Keratinocyte (primary cell): ENCODE measurements at regions not wholly inside any gene's neighbourhood (a gene's known extent, or its start where the extent isn't known, plus 50 kb on each side); places are given as distances from the start of the nearest gene placed in this dataset.

Experiments used
- CTCF ChIP-seq, 3 experiments: IDR thresholded peaks in 1 of 3; conservative IDR thresholded peaks in 1 of 3; optimal IDR thresholded peaks in 1 of 3; 2 replicates in 2 of 3; 3 replicates in 1 of 3; pipeline versions ENCODE3 to v1.5.1; 2011; ENCODE audit warnings: low read length in 3 of 3, mild to moderate bottlenecking in 3 of 3, moderate library complexity in 2 of 3, control low read depth in 1 of 3, inconsistent platforms in 1 of 3; ENCODE audit not compliant: insufficient read depth in 2 of 3; ENCODE audit errors: extremely low read depth in 1 of 3
- EZH2 ChIP-seq: IDR thresholded peaks from one replicate; pipeline ENCODE4 v1.6.1; 2012; ENCODE audit warnings: inconsistent platforms, mild to moderate bottlenecking, low read length, moderate library complexity

- no peak for TF ChIP-seq CTCF (optimal IDR thresholded peaks at IDR 0.05 in 1 of 3, IDR thresholded peaks at IDR 0.05 in 1 of 3, conservative IDR thresholded peaks at IDR 0.05 in 1 of 3; ENCODE audit: extremely low read depth in 1 of 3, insufficient read depth in 2 of 3, low read length in 3 of 3)
- no peak for TF ChIP-seq EZH2
Observed at GRCh38 chr2:228611171-228611570, 429.7 kb upstream of the SPHKAP start.
